HG03135 (cell line): ENCODE measurements at regions not wholly inside any gene's neighbourhood (a gene's known extent, or its start where the extent isn't known, plus 50 kb on each side); places are given as distances from the start of the nearest gene placed in this dataset.

Experiments used
- ATAC-seq: cut with Tn5 transposase; IDR thresholded peaks from one replicate; pipeline ENCODE4 v1.9.1; 2021; ENCODE audit warnings: mild to moderate bottlenecking, moderate library complexity; ENCODE audit not compliant: unreplicated experiment

GRCh38 chr5:2460098-2460497, 291.4 kb downstream of the IRX2 start:
- no peak for ATAC-seq

GRCh38 chr5:2459251-2459650, 292.2 kb downstream of the IRX2 start:
- no peak for ATAC-seq

- ATAC-seq: no peak
These were observed 295.6 kb downstream of the IRX2 start for GRCh38 chr5:2455878-2456277.

DNA sequence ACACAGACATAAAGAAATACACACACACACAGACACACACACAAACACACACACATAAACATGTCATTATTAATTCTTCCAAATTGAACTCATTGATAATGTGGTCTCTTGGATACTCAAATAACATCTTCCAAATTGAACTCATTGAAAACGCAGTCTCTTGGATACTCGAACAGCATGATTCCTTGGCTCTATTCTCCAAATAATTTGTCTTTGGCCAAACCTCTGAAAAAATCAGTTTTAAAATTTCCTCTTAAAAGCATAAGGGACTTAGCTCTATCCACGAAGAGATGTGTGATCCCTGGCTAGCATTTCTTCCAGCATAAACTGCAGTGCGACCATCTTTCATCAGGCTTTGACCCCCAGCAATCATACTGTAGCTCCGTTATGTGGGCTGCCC, 296.6 kb downstream of the IRX2 start:
- ATAC-seq: no peak

DNA sequence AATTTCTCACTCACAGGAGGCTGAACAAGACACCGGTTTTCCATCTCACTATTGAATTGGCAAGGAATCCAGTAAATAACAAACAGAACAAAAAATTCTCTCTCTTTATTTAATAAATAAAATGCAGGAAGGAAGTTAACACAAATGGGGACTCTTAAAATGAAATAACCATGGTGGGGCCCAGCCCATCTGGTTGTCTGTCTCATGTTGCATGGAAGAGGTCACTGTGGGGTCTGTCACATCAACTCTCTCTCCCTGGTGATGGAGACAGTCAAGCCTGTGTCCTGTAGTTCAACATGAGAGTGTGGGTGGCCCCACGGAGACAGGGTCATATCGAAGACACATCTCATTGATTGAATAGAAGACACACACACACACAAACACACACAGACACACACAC, 297.7 kb downstream of the IRX2 start:
- ATAC-seq: no peak

- ATAC-seq: no peak
These were observed 300.4 kb downstream of the IRX2 start for GRCh38 chr5:2451100-2451499.

DNA sequence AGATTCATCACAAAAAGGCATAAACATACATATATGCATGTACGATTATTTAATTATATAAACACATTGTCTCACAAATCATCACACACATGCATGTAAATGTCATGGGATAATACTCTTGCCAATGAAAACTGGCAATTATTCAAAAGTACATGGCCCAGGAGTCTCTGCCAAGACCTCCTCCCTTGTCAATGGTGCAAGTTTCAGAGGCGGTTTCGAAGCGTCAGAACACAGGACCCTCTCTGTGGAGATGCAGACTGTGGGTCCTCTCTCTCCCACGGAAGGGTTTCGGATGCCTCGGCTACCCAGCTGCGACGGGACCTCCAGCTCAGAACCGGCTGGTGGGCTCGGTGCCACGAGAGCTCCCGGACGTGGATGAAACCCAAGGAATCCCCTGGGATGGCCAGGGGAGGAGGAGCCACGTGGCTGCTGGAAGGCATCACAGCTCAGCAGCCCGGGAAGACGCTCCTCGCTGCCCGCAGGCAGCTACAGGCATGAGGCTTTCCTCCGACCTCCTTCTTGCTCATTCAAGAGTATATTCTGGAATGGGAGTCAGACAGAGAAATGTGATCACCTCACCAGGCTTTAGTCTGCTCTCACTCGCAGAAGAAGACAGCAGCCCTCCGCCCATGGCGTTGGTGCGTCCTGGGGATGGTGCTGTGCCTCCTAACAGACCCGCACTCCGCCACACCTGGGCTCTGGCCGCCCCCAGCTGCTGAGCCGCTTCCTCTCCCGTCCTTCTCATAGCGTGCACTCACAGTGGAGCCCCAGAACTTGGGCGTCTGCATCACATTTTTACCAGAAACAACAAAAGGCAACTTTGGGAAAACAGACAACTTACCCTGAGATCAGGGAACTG, 308.8 kb downstream of the IRX2 start:
- no peak for ATAC-seq

- ATAC-seq: no peak
These were observed 309.8 kb downstream of the IRX2 start for GRCh38 chr5:2441495-2442180.

DNA sequence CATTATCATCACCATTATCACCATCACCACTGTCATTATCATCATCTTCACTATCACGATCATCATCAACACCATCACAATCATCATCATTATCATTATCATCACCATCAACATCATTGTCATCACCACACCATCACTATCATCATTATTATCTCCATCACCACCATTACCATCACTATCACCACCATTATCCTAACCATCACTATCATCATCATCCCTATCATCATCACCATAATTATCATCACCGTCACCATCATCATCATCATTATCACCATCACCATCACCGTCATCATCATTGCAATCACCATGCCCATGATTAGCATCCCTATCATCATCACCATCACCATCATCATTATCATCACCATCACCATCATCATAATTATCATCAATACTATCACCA, 311.9 kb downstream of the IRX2 start:
- ATAC-seq: no peak

- ATAC-seq: no peak
These were observed 318.4 kb downstream of the IRX2 start for GRCh38 chr5:2433086-2433485.

DNA sequence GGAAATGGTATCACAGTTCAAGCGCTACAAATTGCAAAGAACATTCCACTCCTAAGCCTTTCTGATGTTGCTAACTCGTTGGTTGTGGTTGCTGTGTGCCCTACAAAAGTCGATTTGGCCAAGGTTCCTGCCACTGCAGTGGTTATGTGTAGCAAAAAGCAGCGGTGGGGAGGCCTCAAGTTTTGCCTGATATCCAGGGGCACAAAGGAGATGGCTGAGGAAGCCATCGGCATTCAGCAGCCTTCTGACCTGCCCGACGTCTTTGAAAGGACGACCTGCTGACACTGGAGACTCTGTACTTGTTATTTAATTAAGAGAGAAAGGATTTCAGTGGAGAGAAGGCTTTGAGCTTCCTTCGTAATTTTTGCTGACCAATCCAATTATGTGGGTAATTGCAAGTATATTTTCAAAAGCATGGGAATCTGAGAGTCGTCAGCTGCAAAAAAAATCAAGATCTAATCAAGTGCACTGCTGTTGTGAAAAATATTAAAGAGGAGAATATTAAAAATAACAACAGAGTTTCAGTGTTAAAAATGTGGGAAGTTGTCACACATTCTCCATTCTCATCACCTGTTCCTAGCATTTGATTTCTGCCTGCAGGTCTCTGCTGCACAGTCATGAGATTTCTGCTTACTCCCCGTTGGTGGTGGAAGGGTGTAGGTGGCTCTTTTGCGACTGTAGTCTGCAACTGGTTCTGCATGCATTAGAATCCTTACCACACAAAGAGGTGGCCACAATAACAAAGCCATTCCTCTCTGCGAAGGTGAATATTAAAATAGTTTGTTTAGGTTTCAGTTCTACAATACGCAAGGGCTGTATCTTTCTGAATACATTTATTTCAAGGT, 319.2 kb downstream of the IRX2 start:
- no peak for ATAC-seq

DNA sequence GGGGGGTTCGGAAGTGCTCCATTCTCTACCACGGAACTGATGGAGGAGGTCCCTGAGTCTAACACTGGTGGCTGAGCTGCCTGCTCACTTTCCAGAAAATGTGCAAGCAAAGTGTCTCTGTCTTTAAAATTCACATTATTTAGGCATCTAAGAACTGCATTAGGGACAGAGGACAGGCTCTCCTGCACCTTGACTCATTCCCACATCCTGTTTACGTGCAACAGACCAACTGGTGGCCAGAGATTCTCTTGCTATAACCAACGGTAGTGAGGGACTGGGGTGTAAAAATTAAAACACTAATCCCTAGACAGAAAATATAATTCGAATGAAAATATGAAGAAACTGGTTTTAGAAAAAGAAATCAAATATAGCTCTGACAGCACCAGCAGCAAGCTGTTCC, 320.9 kb downstream of the IRX2 start:
- ATAC-seq: no peak

DNA sequence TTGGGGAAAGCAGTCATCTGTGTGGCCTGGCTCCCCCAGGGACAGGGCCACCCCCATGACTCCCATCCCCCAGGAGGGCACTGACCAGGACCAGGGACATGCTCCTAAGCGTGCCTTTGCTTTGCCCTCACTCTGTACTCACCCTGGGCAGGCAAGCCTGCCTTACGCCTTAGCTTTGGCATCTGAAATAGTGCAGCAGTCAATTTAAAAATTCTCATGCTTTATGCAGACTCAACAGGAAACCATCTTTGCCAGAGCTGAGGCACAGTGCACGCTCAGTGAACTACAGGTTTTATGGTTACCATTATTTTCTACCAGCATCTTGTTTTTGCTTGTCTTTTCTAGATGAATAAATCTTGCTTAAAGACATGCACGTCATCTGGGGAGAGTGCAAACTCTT, 323.5 kb downstream of the IRX2 start:
- ATAC-seq: no peak

- ATAC-seq: no peak
These were observed 327.8 kb downstream of the IRX2 start for GRCh38 chr5:2423634-2424033.

DNA sequence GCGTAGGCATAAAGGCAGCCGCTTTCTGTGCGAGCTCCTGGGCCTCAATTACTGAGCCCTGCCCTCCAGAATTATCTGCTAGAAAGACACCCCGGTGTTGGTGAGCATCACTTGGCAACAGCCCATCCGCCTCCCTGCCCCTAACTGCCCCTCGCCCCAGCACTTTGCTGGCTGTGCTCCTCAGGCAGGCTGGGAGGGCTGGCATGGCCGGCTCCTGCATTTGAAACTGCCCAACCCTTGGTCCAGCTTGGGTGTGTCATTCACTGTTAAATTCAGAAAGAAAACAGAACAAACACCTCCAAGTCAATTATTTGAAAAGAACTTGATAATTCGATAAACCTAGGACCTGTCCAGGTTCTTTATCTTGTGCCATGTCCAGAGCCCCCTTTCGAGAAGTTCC, 334.2 kb downstream of the IRX2 start:
- no peak for ATAC-seq

DNA sequence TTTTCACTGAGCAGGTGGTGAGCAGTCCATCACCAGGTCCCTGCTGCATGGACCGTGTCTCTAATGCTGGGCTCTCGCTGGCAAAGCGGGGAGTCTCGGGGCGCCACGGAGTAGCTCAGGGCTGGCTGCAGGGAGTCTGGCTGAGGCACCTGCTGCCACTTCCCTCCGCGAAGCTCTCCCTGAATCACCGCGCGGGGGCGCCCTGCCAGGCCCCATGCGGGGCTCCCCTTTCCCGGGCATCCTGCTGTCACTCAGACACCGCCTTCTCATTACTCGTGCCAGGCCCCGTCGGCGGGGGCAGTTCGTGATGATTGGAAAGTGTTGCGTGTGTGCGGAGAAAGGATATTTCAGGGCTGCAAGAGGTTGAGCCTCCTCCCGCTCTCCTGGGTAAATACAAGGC, 335.8 kb downstream of the IRX2 start:
- ATAC-seq: no peak

GRCh38 chr5:2410451-2410850, 341.0 kb downstream of the IRX2 start:
- ATAC-seq: no peak

GRCh38 chr5:2403296-2403695, 348.2 kb downstream of the IRX2 start:
- no peak for ATAC-seq

GRCh38 chr5:2399804-2400203, 351.7 kb downstream of the IRX2 start:
- no peak for ATAC-seq

- ATAC-seq: no peak
These were observed 352.4 kb downstream of the IRX2 start for GRCh38 chr5:2399096-2399495.

- no peak for ATAC-seq
These were observed 357.9 kb downstream of the IRX2 start for GRCh38 chr5:2393556-2393955.

GRCh38 chr5:2391566-2391965, 359.9 kb downstream of the IRX2 start:
- no peak for ATAC-seq
